GM12801 (cell line): ENCODE measurements at regions not wholly inside any gene's neighbourhood (a gene's known extent, or its start where the extent isn't known, plus 50 kb on each side); places are given as distances from the start of the nearest gene placed in this dataset.

ENCODE experiments used
- TF ChIP-seq, protein P1 (sequence below): IDR thresholded peaks from one replicate; pipeline ENCODE4 v1.5.1; 2011; ENCODE audit warnings: control low read depth; ENCODE audit not compliant: insufficient read length; ENCODE audit errors: extremely low read depth

DNA sequence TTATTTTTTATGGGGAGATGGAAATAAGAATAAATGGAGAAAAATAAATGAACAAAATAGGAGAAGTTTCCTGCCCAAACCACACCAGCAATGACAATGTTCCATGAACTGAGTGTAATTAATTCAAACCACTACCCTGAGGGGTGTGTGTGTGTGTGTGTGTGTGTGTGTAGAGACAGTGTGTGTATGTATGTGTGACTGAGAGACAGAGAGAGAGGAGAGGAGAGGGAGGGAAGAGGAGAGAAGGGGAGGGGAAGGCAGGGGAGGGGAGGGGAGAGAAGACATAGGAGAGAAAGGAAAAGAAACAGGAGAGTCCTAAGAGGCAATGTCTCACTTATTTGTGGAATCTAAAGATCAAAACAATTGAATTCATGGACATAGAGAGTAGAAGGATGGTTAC, 65.0 kb upstream of the POU2AF1 start:
- TF ChIP-seq, protein P1, sequence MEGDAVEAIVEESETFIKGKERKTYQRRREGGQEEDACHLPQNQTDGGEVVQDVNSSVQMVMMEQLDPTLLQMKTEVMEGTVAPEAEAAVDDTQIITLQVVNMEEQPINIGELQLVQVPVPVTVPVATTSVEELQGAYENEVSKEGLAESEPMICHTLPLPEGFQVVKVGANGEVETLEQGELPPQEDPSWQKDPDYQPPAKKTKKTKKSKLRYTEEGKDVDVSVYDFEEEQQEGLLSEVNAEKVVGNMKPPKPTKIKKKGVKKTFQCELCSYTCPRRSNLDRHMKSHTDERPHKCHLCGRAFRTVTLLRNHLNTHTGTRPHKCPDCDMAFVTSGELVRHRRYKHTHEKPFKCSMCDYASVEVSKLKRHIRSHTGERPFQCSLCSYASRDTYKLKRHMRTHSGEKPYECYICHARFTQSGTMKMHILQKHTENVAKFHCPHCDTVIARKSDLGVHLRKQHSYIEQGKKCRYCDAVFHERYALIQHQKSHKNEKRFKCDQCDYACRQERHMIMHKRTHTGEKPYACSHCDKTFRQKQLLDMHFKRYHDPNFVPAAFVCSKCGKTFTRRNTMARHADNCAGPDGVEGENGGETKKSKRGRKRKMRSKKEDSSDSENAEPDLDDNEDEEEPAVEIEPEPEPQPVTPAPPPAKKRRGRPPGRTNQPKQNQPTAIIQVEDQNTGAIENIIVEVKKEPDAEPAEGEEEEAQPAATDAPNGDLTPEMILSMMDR = no peak

DNA sequence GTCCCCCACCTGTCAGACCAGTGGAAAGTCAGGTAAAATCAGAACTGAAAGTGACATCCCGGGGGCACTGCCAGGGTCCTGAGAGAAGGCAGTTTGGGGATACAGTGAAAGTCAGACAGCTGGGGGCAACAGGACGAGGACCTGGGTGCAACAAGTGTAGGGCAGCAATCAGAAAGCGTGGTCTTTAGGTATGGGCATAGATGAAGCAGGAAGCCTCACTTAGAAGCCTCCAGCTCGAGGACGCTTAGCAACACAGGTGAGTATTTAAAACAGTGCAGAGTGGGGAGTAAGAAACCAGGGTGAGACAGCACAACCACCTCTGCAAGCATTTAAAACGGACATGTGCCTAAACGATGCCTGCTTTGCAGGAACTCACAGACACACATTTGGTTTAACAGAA, 64.6 kb upstream of the POU2AF1 start:
- TF ChIP-seq, protein P1 = no peak

DNA sequence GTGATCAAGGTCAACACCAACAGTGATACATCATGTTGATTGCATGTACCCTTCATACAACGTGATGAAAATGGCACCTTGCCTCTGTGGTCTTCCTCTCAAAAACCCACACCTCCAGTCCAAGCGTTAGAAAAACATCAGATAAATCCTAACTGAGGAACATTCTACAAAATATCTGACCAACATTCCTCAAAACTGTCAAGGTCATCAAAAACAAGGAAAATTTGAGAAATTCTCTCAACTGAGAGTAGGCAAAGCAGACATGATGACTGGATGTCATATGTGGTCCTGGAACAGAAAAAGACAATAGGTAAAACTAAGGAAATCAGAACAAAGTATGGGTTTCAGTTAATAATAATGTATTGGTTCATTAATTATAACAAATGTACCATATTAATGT, 64.0 kb upstream of the POU2AF1 start:
- TF ChIP-seq, protein P1 = no peak

DNA sequence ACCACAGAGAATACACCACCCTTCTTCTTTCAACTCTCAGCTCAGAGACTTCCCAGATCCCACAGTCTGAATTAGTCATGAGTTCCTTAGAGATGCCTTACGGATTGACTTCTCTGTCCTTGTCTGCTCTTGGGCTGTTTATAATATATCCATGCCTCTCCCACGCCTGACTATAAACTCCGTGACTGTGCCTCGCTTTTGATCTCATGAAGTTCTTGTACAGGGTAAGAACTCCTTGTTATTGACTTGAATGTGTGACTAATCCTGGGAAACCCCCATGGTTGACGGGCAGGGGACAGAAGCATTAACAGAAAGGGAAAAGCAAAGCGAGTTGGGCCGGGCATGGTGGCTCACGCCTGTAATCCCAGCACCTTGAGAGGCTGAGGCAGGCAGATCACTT, 62.4 kb upstream of the POU2AF1 start:
- TF ChIP-seq, protein P1 = no peak

DNA sequence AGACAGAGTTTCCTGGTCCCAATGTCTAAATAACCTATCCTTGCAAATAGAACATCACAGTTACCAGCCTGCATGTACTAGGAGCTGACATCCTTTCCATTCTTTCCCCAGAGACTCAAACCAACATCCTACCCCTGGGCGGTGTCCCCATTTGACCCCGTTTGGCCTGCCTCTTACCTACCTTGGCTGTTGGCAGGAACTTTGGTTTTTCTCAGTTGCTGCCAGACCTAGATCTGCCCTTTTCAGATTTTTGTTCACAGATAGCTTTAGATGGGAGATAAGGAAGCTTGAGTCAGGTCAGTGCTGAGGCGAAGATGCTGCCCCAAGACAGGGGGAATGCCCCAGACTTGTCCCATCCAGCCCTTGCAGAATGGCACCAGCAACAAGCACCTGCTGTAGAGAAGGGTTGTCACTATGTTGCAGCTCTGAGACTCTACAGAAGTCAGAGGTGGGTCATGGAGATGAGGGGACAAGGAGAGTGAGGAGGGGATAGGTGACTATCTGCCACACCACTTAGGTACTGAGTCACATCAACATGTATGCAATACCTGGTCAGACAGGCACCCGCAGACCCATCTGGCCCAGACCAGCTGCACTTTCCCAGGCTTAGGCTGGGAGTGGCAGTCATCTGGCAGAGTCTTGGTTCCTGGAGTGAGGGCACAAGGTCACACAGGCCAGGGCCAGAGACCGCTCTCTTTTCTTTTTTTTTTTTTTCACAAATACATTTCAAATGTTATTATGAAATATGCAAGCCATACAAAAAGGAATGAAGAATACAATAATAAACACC, 61.5 kb upstream of the POU2AF1 start:
- TF ChIP-seq, protein P1 = no peak

DNA sequence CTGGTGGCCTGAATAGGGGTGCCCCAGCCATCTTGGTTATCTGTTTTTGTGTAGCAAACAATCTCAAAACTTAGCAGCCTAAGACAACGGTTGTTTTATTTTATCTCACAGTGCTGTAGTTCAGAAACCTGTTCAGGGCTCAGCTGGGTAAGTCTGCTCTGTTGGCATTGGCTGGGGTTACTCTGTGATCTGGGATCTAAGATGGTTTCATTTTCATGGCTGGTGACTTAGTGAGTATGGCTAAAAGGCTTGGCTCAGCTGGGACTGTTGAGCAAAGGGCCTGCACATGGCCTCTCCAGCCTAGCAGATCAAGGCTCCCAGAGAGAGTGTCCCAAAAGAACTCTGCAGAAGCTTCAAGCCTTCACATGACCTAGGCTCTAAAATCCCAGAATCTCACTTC, 60.8 kb upstream of the POU2AF1 start:
- TF ChIP-seq, protein P1 = no peak

DNA sequence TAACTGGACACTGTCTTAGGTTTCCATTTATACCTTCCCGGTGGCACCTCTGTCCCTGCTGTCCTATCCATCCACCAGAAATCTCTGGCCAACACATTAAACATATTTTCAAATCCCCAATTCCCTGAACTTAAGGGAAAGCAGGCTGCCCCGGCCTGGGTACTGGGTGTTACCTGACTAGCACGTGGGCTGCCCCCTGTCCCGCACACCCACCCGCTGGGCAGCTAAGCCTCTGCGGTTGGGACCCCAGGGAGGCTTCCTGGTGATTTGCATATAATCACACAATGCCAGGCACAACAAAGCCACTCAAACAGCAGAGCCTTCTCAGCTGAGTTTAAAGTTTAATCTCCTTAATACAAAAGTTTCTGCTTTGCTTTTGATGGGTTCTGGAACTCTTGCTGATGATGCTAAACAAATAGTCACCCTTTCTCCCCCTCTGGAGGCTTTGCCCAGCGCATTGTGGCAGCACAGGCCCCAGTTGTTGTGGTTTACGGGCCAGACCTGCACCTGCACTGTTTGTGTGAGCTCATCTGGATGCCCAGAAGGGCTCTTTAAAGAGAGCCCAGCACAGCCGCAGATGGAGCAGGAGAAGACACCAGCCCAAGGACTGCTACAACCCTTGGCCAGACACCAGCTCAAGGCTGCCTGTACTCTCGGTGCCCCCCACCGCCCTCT, 59.9 kb upstream of the POU2AF1 start:
- TF ChIP-seq, protein P1 = no peak
